HEK293T (cell line): ENCODE measurements at regions not wholly inside any gene's neighbourhood (a gene's known extent, or its start where the extent isn't known, plus 50 kb on each side); places are given as distances from the start of the nearest gene placed in this dataset.

Experiments used
- CTBP1 ChIP-seq: fragments of 450-650 bp; IDR thresholded peaks from 2 replicates; pipeline ENCODE4 v1.6.1; 2016; ENCODE audit warnings: borderline replicate concordance
- ELF4 ChIP-seq: fragments of 450-650 bp; IDR thresholded peaks from 2 replicates; pipeline ENCODE4 v1.6.1; 2017; ENCODE audit warnings: antibody characterized with exemption
- FOXA1 ChIP-seq: fragments of 450-650 bp; IDR thresholded peaks from 2 replicates; pipeline ENCODE4 v1.6.1; 2016; ENCODE audit warnings: mild to moderate bottlenecking
- FOXK2 ChIP-seq: fragments of 450-650 bp; IDR thresholded peaks from 2 replicates; pipeline ENCODE4 v1.6.1; 2016; ENCODE audit warnings: mild to moderate bottlenecking
- HDGF ChIP-seq: fragments of 450-650 bp; IDR thresholded peaks from 2 replicates; pipeline ENCODE4 v1.6.1; 2017; ENCODE audit warnings: antibody characterized with exemption, borderline replicate concordance
- L3MBTL2 ChIP-seq: fragments of 450-650 bp; conservative IDR thresholded peaks from 2 replicates; pipeline ENCODE4 v1.6.1; 2016; ENCODE audit warnings: mild to moderate bottlenecking
- NFRKB ChIP-seq: fragments of 450-650 bp; IDR thresholded peaks from 2 replicates; pipeline ENCODE4 v1.6.1; 2016; ENCODE audit warnings: mild to moderate bottlenecking, moderate library complexity
- PKNOX1 ChIP-seq: fragments of 450-650 bp; IDR thresholded peaks from 2 replicates; pipeline ENCODE4 v1.6.1; 2016
- SP1 ChIP-seq: fragments of 450-650 bp; IDR thresholded peaks from 2 replicates; pipeline ENCODE4 v1.6.1; 2017
- SUZ12 ChIP-seq: fragments of 450-650 bp; IDR thresholded peaks from 2 replicates; pipeline ENCODE4 v1.6.1; 2016; ENCODE audit warnings: mild to moderate bottlenecking
- TARDBP ChIP-seq: fragments of 450-650 bp; IDR thresholded peaks from 2 replicates; pipeline ENCODE4 v1.6.1; 2016
- ZNF384 ChIP-seq: fragments of 450-650 bp; IDR thresholded peaks from 2 replicates; pipeline ENCODE4 v1.6.1; 2016

GRCh38 chr14:42673963-42674362 lies 1067.3 kb downstream of the LRFN5 start:
- TF ChIP-seq L3MBTL2 (no peak), ELF4 (no peak), ZNF384 (no peak), FOXA1 (no peak), NFRKB (no peak), PKNOX1 (no peak), HDGF (no peak), SUZ12 (no peak), FOXK2 (no peak), SP1 (no peak), TARDBP (no peak), CTBP1 (no peak)
